ENCODE measurements at regions not wholly inside any gene's neighbourhood (a gene's known extent, or its start where the extent isn't known, plus 50 kb on each side); places are given as distances from the start of the nearest gene placed in this dataset.

DNA sequence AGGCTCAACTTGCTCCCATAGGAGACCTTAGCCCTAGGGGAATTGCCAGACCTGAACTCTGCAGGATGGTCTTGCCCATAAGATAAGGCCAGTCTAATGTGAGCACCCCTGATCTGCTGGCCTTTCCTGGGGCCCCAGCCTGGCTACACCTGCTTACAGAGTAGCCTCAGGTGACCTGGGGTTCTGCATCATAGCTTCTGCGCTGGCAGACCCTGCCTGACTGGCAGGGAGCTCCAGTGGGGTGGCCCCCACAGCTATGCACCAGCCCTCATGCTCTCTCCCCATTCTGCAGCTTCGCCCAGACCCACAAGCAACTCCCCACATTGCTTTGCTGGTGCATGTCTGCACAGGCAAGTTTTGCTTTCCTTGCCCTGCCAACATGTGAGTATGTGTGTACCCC, 371.3 kb upstream of the CLEC14A start:
- H3K27me3 Mint-ChIP-seq (ENCODE audit: low read depth), result peaks cover 10% of the 10 kb centered on the region; the same call in 1 of the 2 replicates
- ChIA-PET CTCF (no interaction called here), POLR2A (no interaction called here)
- peaks cover 74% of the 10 kb centered on the region for H3K9me3 Mint-ChIP-seq
- peaks cover 50% of the 10 kb centered on the region for H3K36me3 Mint-ChIP-seq
- TF ChIP-seq ZNF121 (CRISPR knock-in tag; IDR thresholded peaks at IDR 0.05) (no peak), RORB (CRISPR knock-in tag; IDR thresholded peaks at IDR 0.05) (no peak), ZBTB21 (CRISPR knock-in tag; IDR thresholded peaks at IDR 0.05; ENCODE audit: borderline replicate concordance) (no peak), KAT7 (CRISPR knock-in tag; IDR thresholded peaks at IDR 0.05; ENCODE audit: borderline replicate concordance) (no peak), TCF7 (CRISPR knock-in tag; IDR thresholded peaks at IDR 0.05; ENCODE audit: low read depth) (no peak), CREM (CRISPR knock-in tag; IDR thresholded peaks at IDR 0.05) (no peak), ZNF396 (CRISPR knock-in tag; IDR thresholded peaks at IDR 0.05; ENCODE audit: borderline replicate concordance) (no peak), NR2C2 (CRISPR knock-in tag; IDR thresholded peaks at IDR 0.05) (no peak), FOXK1 (CRISPR knock-in tag; IDR thresholded peaks at IDR 0.05) (no peak), ZNF317 (CRISPR knock-in tag; IDR thresholded peaks at IDR 0.05; ENCODE audit: borderline replicate concordance, low read depth) (no peak), NFATC4 (CRISPR knock-in tag; IDR thresholded peaks at IDR 0.05) (no peak), ZNF512 (CRISPR knock-in tag; IDR thresholded peaks at IDR 0.05; ENCODE audit: borderline replicate concordance) (no peak)
- TF ChIP-seq, protein P1, sequence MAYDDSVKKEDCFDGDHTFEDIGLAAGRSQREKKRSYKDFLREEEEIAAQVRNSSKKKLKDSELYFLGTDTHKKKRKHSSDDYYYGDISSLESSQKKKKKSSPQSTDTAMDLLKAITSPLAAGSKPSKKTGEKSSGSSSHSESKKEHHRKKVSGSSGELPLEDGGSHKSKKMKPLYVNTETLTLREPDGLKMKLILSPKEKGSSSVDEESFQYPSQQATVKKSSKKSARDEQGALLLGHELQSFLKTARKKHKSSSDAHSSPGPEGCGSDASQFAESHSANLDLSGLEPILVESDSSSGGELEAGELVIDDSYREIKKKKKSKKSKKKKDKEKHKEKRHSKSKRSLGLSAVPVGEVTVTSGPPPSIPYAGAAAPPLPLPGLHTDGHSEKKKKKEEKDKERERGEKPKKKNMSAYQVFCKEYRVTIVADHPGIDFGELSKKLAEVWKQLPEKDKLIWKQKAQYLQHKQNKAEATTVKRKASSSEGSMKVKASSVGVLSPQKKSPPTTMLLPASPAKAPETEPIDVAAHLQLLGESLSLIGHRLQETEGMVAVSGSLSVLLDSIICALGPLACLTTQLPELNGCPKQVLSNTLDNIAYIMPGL (CRISPR knock-in tag; IDR thresholded peaks at IDR 0.05), result no peak
- no peak overlapping the region for H3K27ac Mint-ChIP-seq
- DNase-seq (ENCODE audit: low spot score) (no peak), ATAC-seq (no peak)
- peaks cover 7% of the 10 kb centered on the region for H3K4me1 Mint-ChIP-seq
- no peak overlapping the region for H3K4me3 Mint-ChIP-seq

- H3K4me3 Mint-ChIP-seq, result no peak overlapping the region
- H3K27ac Mint-ChIP-seq, result no peak overlapping the region
- no peaks in the 10 kb centered on the region for H3K4me1 Mint-ChIP-seq
- TF ChIP-seq, protein P2, sequence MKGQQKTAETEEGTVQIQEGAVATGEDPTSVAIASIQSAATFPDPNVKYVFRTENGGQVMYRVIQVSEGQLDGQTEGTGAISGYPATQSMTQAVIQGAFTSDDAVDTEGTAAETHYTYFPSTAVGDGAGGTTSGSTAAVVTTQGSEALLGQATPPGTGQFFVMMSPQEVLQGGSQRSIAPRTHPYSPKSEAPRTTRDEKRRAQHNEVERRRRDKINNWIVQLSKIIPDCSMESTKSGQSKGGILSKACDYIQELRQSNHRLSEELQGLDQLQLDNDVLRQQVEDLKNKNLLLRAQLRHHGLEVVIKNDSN (CRISPR knock-in tag; IDR thresholded peaks at IDR 0.05), result no peak
- TF ChIP-seq SMAD4 (CRISPR knock-in tag; IDR thresholded peaks at IDR 0.05) (no peak), ZNF138 (CRISPR knock-in tag; conservative IDR thresholded peaks at IDR 0.05) (no peak), ATF1 (CRISPR knock-in tag; IDR thresholded peaks at IDR 0.05) (no peak), MYBL2 (CRISPR knock-in tag; IDR thresholded peaks at IDR 0.05) (no peak), RORB (CRISPR knock-in tag; IDR thresholded peaks at IDR 0.05) (no peak), KAT7 (CRISPR knock-in tag; IDR thresholded peaks at IDR 0.05; ENCODE audit: borderline replicate concordance) (no peak), E2F1 (CRISPR knock-in tag; IDR thresholded peaks at IDR 0.05) (no peak), CREM (CRISPR knock-in tag; IDR thresholded peaks at IDR 0.05) (no peak), GTF2I (CRISPR knock-in tag; conservative IDR thresholded peaks at IDR 0.05) (no peak), RELA (CRISPR knock-in tag; IDR thresholded peaks at IDR 0.05; ENCODE audit: borderline replicate concordance) (no peak)
- TF ChIP-seq, protein P3, sequence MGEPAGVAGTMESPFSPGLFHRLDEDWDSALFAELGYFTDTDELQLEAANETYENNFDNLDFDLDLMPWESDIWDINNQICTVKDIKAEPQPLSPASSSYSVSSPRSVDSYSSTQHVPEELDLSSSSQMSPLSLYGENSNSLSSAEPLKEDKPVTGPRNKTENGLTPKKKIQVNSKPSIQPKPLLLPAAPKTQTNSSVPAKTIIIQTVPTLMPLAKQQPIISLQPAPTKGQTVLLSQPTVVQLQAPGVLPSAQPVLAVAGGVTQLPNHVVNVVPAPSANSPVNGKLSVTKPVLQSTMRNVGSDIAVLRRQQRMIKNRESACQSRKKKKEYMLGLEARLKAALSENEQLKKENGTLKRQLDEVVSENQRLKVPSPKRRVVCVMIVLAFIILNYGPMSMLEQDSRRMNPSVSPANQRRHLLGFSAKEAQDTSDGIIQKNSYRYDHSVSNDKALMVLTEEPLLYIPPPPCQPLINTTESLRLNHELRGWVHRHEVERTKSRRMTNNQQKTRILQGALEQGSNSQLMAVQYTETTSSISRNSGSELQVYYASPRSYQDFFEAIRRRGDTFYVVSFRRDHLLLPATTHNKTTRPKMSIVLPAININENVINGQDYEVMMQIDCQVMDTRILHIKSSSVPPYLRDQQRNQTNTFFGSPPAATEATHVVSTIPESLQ (CRISPR knock-in tag; IDR thresholded peaks at IDR 0.05), result no peak
- TF ChIP-seq, protein P4, sequence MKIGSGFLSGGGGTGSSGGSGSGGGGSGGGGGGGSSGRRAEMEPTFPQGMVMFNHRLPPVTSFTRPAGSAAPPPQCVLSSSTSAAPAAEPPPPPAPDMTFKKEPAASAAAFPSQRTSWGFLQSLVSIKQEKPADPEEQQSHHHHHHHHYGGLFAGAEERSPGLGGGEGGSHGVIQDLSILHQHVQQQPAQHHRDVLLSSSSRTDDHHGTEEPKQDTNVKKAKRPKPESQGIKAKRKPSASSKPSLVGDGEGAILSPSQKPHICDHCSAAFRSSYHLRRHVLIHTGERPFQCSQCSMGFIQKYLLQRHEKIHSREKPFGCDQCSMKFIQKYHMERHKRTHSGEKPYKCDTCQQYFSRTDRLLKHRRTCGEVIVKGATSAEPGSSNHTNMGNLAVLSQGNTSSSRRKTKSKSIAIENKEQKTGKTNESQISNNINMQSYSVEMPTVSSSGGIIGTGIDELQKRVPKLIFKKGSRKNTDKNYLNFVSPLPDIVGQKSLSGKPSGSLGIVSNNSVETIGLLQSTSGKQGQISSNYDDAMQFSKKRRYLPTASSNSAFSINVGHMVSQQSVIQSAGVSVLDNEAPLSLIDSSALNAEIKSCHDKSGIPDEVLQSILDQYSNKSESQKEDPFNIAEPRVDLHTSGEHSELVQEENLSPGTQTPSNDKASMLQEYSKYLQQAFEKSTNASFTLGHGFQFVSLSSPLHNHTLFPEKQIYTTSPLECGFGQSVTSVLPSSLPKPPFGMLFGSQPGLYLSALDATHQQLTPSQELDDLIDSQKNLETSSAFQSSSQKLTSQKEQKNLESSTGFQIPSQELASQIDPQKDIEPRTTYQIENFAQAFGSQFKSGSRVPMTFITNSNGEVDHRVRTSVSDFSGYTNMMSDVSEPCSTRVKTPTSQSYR (CRISPR knock-in tag; IDR thresholded peaks at IDR 0.05), result no peak
- TF ChIP-seq, protein P5, sequence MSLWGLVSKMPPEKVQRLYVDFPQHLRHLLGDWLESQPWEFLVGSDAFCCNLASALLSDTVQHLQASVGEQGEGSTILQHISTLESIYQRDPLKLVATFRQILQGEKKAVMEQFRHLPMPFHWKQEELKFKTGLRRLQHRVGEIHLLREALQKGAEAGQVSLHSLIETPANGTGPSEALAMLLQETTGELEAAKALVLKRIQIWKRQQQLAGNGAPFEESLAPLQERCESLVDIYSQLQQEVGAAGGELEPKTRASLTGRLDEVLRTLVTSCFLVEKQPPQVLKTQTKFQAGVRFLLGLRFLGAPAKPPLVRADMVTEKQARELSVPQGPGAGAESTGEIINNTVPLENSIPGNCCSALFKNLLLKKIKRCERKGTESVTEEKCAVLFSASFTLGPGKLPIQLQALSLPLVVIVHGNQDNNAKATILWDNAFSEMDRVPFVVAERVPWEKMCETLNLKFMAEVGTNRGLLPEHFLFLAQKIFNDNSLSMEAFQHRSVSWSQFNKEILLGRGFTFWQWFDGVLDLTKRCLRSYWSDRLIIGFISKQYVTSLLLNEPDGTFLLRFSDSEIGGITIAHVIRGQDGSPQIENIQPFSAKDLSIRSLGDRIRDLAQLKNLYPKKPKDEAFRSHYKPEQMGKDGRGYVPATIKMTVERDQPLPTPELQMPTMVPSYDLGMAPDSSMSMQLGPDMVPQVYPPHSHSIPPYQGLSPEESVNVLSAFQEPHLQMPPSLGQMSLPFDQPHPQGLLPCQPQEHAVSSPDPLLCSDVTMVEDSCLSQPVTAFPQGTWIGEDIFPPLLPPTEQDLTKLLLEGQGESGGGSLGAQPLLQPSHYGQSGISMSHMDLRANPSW (CRISPR knock-in tag; conservative IDR thresholded peaks at IDR 0.05; ENCODE audit: low read depth), result no peak
- CTCF ChIA-PET, result no interaction called here
- POLR2A ChIA-PET, result no interaction called here
- peaks cover 64% of the 10 kb centered on the region for H3K9me3 Mint-ChIP-seq
- peaks cover 31% of the 10 kb centered on the region for H3K36me3 Mint-ChIP-seq
- H3K27me3 Mint-ChIP-seq (ENCODE audit: low read depth), result peaks cover 10% of the 10 kb centered on the region
- ATAC-seq (no peak), DNase-seq (ENCODE audit: low spot score) (no peak)
Measured at GRCh38 chr14:38623661-38624060, 367.8 kb upstream of the CLEC14A start.

All from WTC11 (cell line).